H9 (cell line): ENCODE measurements at regions not wholly inside any gene's neighbourhood (a gene's known extent, or its start where the extent isn't known, plus 50 kb on each side); places are given as distances from the start of the nearest gene placed in this dataset.

Source experiments
- DNase-seq: peaks from one replicate; pipeline ENCODE4 v3.0.0-alpha.2; 2017
- H2AFZ ChIP-seq: one replicate; pipeline ENCODE4 v1.6.1; 2013; ENCODE audit warnings: mild to moderate bottlenecking, low read length, control low read depth, moderate library complexity
- H2AK5ac ChIP-seq: 2 replicates; pipeline ENCODE4 v1.6.1; 2013; ENCODE audit warnings: low read length, control low read depth, mixed read lengths; ENCODE audit not compliant: insufficient read length
- H2BK120ac ChIP-seq: one replicate; pipeline ENCODE4 v1.6.1; 2013; ENCODE audit warnings: low read depth, mild to moderate bottlenecking, low read length, control low read depth, inconsistent platforms; ENCODE audit not compliant: poor library complexity, severe bottlenecking
- H2BK12ac ChIP-seq: 2 replicates; pipeline ENCODE4 v1.6.1; 2013; ENCODE audit warnings: low read length, control low read depth, mixed read lengths, low read depth; ENCODE audit not compliant: insufficient read length
- H2BK15ac ChIP-seq: 2 replicates; pipeline ENCODE4 v1.6.1; 2013; ENCODE audit warnings: low read depth, low read length, control low read depth
- H2BK20ac ChIP-seq: one replicate; pipeline ENCODE4 v1.6.1; 2013; ENCODE audit warnings: low read depth, mild to moderate bottlenecking, low read length, control low read depth, inconsistent platforms; ENCODE audit not compliant: poor library complexity, severe bottlenecking
- H2BK5ac ChIP-seq: 2 replicates; pipeline ENCODE4 v1.6.1; 2013; ENCODE audit warnings: low read length, control low read depth, mixed read lengths; ENCODE audit not compliant: insufficient read length
- H3K14ac ChIP-seq: 2 replicates; pipeline ENCODE4 v1.6.1; 2013; ENCODE audit warnings: low read length, control low read depth; ENCODE audit not compliant: insufficient read depth
- H3K18ac ChIP-seq: 2 replicates; pipeline ENCODE4 v1.6.1; 2013; ENCODE audit warnings: low read depth, mild to moderate bottlenecking, mixed read lengths, low read length, control low read depth; ENCODE audit not compliant: insufficient read length
- H3K23ac ChIP-seq: 2 replicates; pipeline ENCODE4 v1.6.1; 2013; ENCODE audit warnings: low read length, control low read depth, mixed read lengths, low read depth; ENCODE audit not compliant: insufficient read length
- H3K23me2 ChIP-seq: 2 replicates; pipeline ENCODE4 v1.6.1; 2013; ENCODE audit warnings: low read depth, mild to moderate bottlenecking, mixed read lengths, low read length, control low read depth; ENCODE audit not compliant: insufficient read length, poor library complexity, severe bottlenecking
- H3K27ac ChIP-seq: 2 replicates; pipeline ENCODE4 v1.5.1; 2013; ENCODE audit warnings: low read length, control low read depth, mixed read lengths, low read depth; ENCODE audit not compliant: insufficient read length
- H3K27me3 ChIP-seq: 2 replicates; pipeline ENCODE4 v1.6.1; 2013; ENCODE audit warnings: low read length, control low read depth, inconsistent platforms; ENCODE audit not compliant: insufficient read depth
- H3K4ac ChIP-seq: 2 replicates; pipeline ENCODE4 v1.6.1; 2013; ENCODE audit warnings: low read depth, mild to moderate bottlenecking, control low read depth, inconsistent platforms, low read length, moderate library complexity
- H3K4me1 ChIP-seq: 2 replicates; pipeline ENCODE4 v1.6.1; 2013; ENCODE audit warnings: low read length, control low read depth, inconsistent platforms; ENCODE audit not compliant: insufficient read depth
- H3K4me2 ChIP-seq: 2 replicates; pipeline ENCODE4 v1.6.1; 2013; ENCODE audit warnings: low read length, control low read depth, mixed read lengths; ENCODE audit not compliant: insufficient read length, insufficient read depth
- H3K56ac ChIP-seq: 2 replicates; pipeline ENCODE4 v1.6.1; 2013; ENCODE audit warnings: low read depth, mild to moderate bottlenecking, mixed read lengths, low read length, control low read depth; ENCODE audit not compliant: insufficient read length
- H3K79me1 ChIP-seq: 2 replicates; pipeline ENCODE4 v1.6.1; 2013; ENCODE audit warnings: low read depth, mild to moderate bottlenecking, moderate library complexity, low read length, control low read depth, inconsistent platforms; ENCODE audit not compliant: insufficient read depth, poor library complexity, severe bottlenecking
- H3K79me2 ChIP-seq: 2 replicates; pipeline ENCODE4 v1.6.1; 2013; ENCODE audit warnings: low read length, control low read depth, inconsistent platforms; ENCODE audit not compliant: insufficient read depth
- H3K9ac ChIP-seq: 2 replicates; pipeline ENCODE4 v1.6.1; 2013; ENCODE audit warnings: low read length, control low read depth, mixed read lengths; ENCODE audit not compliant: insufficient read length; ENCODE audit errors: extremely low read depth
- H3K9me3 ChIP-seq: one replicate; pipeline ENCODE4 v1.6.1; 2013; ENCODE audit warnings: low read depth, low read length, inconsistent platforms; ENCODE audit not compliant: control insufficient read depth
- H3T11ph ChIP-seq: one replicate; pipeline ENCODE4 v1.6.1; 2013; ENCODE audit warnings: mild to moderate bottlenecking, low read length, control low read depth, inconsistent platforms
- H4K20me1 ChIP-seq: one replicate; pipeline ENCODE4 v1.6.1; 2013; ENCODE audit not compliant: control insufficient read depth, insufficient read length, insufficient read depth
- H4K5ac ChIP-seq: 2 replicates; pipeline ENCODE4 v1.6.1; 2013; ENCODE audit warnings: low read depth, mild to moderate bottlenecking, mixed read lengths, low read length, control low read depth; ENCODE audit not compliant: insufficient read length
- H4K8ac ChIP-seq: replicated peaks from 2 replicates; pipeline ENCODE4 v1.6.1; 2013; ENCODE audit warnings: low read length, control low read depth, mixed read lengths, low read depth; ENCODE audit not compliant: insufficient read length
- H4K91ac ChIP-seq: 2 replicates; pipeline ENCODE4 v1.6.1; 2013; ENCODE audit warnings: low read depth, mild to moderate bottlenecking, moderate library complexity, mixed read lengths, low read length, control low read depth; ENCODE audit not compliant: insufficient read length
- H3K27ac Mint-ChIP-seq, 3 experiments: 2 replicates in 2 of 3; 3 replicates in 1 of 3; pipeline ENCODE4 v1.8.0; 2020 to 2021; ENCODE audit warnings: mixed read lengths in 3 of 3, mild to moderate bottlenecking in 1 of 3, moderate library complexity in 1 of 3
- H3K27me3 Mint-ChIP-seq: 2 replicates; pipeline ENCODE4 v1.8.0; 2021; ENCODE audit warnings: low read depth, mild to moderate bottlenecking, moderate library complexity, mixed read lengths
- H3K36me3 Mint-ChIP-seq, 3 experiments: 2 replicates in 2 of 3; 3 replicates in 1 of 3; pipeline ENCODE4 v1.8.0; 2020 to 2021; ENCODE audit warnings: low read depth in 3 of 3, mixed read lengths in 3 of 3; ENCODE audit not compliant: insufficient read depth in 1 of 3
- H3K4me1 Mint-ChIP-seq, 2 experiments: 2 replicates each; pipeline ENCODE4 v1.8.0; 2020; ENCODE audit warnings: mixed read lengths in 2 of 2
- H3K4me3 Mint-ChIP-seq, 2 experiments: 2 replicates in 1 of 2; 3 replicates in 1 of 2; pipeline ENCODE4 v1.8.0; 2020 to 2021; ENCODE audit warnings: mild to moderate bottlenecking in 2 of 2, mixed read lengths in 2 of 2, moderate library complexity in 1 of 2
- H3K9me3 Mint-ChIP-seq, 2 experiments: 2 replicates in 1 of 2; 3 replicates in 1 of 2; pipeline ENCODE4 v1.8.0; 2020; ENCODE audit warnings: mild to moderate bottlenecking in 2 of 2, mixed read lengths in 2 of 2, moderate library complexity in 1 of 2
- WGBS: extraction: QIAGEN DNeasy Blood & Tissue Kit; methylation state at CpG from one replicate; pipeline ENCODE4 v1.1.7; 2013; ENCODE audit warnings: missing lambda C conversion rate, low lambda C conversion rate, mixed read lengths; ENCODE audit not compliant: insufficient read length; ENCODE audit errors: extremely low coverage; 5-methylcytosine and 5-hydroxymethylcytosine counted together
- TF ChIP-seq, protein P1 (sequence below): fragments of 200-600 bp; sonication (generic); conservative IDR thresholded peaks from 3 replicates; pipeline ENCODE4 v1.8.0; 2021; ENCODE audit warnings: antibody characterized with exemption, mild to moderate bottlenecking

DNA sequence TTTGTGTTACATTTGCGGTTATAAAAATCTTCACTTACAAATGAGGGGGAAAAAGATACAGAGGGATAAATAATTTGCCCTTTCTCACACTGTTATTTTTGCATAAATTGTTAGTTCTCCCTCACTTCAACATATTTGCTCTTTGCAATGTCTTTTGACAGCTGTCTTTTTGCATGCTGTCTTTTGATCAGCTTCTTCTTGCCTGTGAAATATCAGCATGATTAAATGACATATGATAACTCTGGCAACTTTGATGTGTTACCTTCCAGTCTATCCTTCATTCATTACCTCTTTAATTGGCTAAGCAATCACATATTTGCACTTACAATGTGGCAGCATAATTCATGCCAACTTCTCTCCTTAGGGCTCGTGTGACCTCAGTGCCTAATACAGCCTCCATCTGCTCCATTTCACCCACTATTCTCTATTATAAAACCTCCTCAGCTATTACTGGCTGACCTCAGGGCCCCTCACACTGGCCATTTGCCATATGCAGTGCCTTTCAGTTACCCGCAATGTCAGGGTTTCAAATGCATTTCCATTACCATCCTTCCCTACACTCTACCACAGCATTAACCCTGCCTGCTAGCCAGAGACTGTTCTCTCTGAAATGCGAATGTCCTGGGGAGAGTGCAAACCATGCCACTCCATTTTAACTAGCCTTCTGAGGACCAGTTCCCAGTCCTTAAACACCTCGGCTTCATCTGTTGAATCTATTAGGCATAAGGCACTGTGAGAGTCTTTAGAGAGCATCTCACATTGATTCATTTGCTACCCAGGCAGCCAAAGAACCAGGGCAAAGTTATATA, 1056.6 kb upstream of the CHAC2 start:
- peaks cover 3 to 4% of the 10 kb centered on the region in 2 experiments; a peak in 2 of 4 replicates for H3K4me1 Mint-ChIP-seq
- H3K9me3 ChIP-seq: no peaks in the 10 kb centered on the region
- H3T11ph ChIP-seq: no peak overlapping the region
- H2BK20ac ChIP-seq: no peak overlapping the region
- no peaks in the 10 kb centered on the region for H3K27me3 Mint-ChIP-seq
- no peak overlapping the region for H4K5ac ChIP-seq
- no peak overlapping the region for H2BK120ac ChIP-seq
- no peaks in the 10 kb centered on the region; a peak in 1 of 5 replicates for H3K9me3 Mint-ChIP-seq
- no peak overlapping the region for H3K9ac ChIP-seq
- H2BK12ac ChIP-seq: no peak overlapping the region
- H3K79me2 ChIP-seq: no peaks in the 10 kb centered on the region
- H2AFZ ChIP-seq: no peak overlapping the region
- H2BK15ac ChIP-seq: no peak overlapping the region
- no peak for DNase-seq
- H3K27ac ChIP-seq: no peak overlapping the region
- H3K4ac ChIP-seq: no peak overlapping the region
- H3K23ac ChIP-seq: no peak overlapping the region
- H3K4me3 Mint-ChIP-seq: no peak overlapping the region
- no peak overlapping the region for H3K18ac ChIP-seq
- H3K14ac ChIP-seq: no peak overlapping the region
- H3K4me1 ChIP-seq: no peaks in the 10 kb centered on the region
- no peaks in the 10 kb centered on the region for H3K23me2 ChIP-seq
- H3K36me3 Mint-ChIP-seq: no peaks in the 10 kb centered on the region
- no peak overlapping the region for H3K4me2 ChIP-seq
- H3K79me1 ChIP-seq: no peaks in the 10 kb centered on the region
- TF ChIP-seq, protein P1, sequence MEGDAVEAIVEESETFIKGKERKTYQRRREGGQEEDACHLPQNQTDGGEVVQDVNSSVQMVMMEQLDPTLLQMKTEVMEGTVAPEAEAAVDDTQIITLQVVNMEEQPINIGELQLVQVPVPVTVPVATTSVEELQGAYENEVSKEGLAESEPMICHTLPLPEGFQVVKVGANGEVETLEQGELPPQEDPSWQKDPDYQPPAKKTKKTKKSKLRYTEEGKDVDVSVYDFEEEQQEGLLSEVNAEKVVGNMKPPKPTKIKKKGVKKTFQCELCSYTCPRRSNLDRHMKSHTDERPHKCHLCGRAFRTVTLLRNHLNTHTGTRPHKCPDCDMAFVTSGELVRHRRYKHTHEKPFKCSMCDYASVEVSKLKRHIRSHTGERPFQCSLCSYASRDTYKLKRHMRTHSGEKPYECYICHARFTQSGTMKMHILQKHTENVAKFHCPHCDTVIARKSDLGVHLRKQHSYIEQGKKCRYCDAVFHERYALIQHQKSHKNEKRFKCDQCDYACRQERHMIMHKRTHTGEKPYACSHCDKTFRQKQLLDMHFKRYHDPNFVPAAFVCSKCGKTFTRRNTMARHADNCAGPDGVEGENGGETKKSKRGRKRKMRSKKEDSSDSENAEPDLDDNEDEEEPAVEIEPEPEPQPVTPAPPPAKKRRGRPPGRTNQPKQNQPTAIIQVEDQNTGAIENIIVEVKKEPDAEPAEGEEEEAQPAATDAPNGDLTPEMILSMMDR: no peak
- no peak overlapping the region for H2AK5ac ChIP-seq
- H3K27ac Mint-ChIP-seq: no peak overlapping the region
- H4K8ac ChIP-seq: no peak overlapping the region
- H4K91ac ChIP-seq: no peak overlapping the region
- WGBS: no CpG with 5 or more reads among the region's 5 CpGs
- H3K56ac ChIP-seq: no peak overlapping the region
- no peaks in the 10 kb centered on the region for H3K27me3 ChIP-seq
- no peak overlapping the region for H2BK5ac ChIP-seq
- H4K20me1 ChIP-seq: no peaks in the 10 kb centered on the region
